CD4-positive, alpha-beta T cell treated with Interleukin-10 for 1 hour (primary cell): ENCODE measurements at regions not wholly inside any gene's neighbourhood (a gene's known extent, or its start where the extent isn't known, plus 50 kb on each side); places are given as distances from the start of the nearest gene placed in this dataset.
"Not testable (repeated sequence)": the region's sequence is repeated elsewhere in the genome, so short reads cannot be mapped to it uniquely, and the experiment has no call there.

Experiments
- DNase-seq: peaks from one replicate; pipeline ENCODE4 v3.0.0-alpha.2; 2020

DNA sequence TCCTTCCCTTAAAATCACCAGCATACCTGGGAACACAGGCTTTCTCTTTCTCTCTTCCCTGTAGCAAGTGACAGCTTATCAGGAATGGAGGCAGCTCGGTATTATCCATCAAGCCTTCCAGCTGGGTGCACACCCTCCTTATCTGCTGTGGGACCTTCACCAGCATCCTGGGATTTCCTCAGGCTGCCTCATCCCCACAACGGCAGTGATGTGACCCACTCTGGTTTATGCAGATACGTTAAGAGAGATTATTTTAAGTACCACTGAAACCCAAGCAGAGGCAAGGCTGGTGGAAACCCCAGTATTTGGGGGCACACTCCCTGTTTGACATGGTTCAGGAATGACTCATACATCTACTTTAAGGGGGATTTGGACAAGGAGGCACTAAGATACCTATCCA lies 192.1 kb downstream of the TM9SF2 start:
- no peak for DNase-seq

- DNase-seq, result no peak
These were observed 191.6 kb downstream of the TM9SF2 start for GRCh38 chr13:99692854-99693253.

GRCh38 chr13:99691552-99691951 lies 190.3 kb downstream of the TM9SF2 start:
- DNase-seq, result no peak

DNA sequence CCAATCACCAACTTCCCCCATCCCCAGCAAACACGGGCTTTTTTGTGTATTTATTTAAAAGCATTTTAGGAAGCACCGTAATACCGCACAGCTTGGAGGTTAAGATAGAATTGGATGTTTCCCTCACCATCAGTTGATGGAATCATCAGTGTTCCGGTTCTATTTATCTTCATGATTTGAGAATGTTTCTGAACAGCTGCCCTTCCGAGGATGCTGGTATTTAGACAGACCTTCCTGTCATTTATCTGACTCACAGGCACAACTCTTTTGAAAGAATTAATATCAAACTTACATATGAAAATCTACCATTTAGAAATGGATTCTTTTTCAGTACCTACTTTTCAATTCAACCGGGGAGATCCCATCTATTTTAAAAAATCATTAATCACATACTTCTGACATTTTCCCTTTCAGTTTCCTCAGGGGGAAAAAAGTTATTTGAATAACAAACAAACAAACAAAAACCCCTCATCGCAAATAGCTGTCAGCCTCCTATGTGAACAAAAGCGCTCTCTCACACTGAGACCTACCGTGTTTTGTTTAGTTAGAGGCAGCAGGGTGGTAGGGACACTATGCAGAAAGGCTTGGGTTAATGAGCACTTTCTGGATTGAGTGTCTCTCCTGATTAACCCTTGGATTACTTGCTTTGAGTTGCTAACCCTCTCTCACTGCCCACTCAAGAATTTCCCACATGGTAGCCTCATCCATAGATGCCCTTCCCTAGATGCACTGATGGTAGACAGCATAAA lies 189.3 kb downstream of the TM9SF2 start:
- no peak for DNase-seq

GRCh38 chr13:99689955-99690354 lies 188.7 kb downstream of the TM9SF2 start:
- DNase-seq, result no peak

GRCh38 chr13:99688776-99689175 lies 187.5 kb downstream of the TM9SF2 start:
- no peak for DNase-seq

DNA sequence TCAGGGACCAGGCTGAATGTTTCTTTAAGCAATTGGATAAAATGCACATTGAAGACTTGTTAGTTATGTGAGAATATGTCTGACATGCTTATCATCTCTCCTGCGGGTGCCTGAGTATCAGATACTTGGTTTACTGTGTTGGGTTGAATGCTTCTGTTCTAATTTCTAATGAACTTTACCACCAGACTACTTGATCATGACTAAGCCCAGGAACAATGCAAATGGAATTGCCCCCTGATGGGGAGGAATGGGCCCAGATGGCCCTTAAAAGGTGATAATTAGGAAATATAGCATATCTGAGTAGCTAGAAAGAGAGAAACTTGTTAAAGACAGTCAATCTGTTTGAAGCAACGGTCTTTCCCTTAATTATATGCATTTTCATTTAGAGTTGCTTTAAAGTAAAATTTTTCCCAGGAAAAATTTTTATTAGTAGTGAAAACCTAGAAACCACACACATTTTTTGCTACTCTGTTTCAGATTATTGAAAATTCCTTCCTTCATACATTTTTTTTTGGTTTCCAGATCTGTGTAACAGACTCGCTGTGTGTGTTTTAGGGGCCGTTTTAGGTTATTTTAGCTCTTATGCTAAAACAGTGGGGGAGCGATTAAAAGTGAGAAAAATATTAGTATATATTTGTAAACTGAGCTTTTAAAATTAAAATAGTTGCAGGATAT lies 186.6 kb downstream of the TM9SF2 start:
- DNase-seq, result no peak

GRCh38 chr13:99686944-99687411 lies 185.7 kb downstream of the TM9SF2 start:
- no peak for DNase-seq

- DNase-seq, result no peak
These were observed 184.9 kb downstream of the TM9SF2 start for GRCh38 chr13:99686157-99686572.

DNA sequence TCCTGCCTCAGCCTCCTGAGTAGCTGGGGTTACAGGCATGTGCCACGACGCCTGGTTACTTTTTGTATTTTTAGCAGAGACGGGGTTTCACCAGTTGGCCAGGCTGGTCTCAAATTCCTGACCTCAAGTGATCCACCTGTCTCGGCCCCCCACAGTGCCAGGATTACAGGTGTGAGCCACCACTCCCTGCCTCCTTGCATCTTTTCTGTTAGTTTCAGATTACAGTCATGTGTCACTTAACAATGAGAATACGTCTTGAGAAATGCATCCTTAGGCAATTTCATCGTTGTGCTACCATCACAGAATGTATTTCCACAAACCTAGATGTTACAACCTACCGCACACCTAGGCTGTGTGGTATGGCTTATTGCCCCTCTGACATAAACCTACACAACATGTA lies 180.4 kb downstream of the TM9SF2 start:
- no peak for DNase-seq

DNA sequence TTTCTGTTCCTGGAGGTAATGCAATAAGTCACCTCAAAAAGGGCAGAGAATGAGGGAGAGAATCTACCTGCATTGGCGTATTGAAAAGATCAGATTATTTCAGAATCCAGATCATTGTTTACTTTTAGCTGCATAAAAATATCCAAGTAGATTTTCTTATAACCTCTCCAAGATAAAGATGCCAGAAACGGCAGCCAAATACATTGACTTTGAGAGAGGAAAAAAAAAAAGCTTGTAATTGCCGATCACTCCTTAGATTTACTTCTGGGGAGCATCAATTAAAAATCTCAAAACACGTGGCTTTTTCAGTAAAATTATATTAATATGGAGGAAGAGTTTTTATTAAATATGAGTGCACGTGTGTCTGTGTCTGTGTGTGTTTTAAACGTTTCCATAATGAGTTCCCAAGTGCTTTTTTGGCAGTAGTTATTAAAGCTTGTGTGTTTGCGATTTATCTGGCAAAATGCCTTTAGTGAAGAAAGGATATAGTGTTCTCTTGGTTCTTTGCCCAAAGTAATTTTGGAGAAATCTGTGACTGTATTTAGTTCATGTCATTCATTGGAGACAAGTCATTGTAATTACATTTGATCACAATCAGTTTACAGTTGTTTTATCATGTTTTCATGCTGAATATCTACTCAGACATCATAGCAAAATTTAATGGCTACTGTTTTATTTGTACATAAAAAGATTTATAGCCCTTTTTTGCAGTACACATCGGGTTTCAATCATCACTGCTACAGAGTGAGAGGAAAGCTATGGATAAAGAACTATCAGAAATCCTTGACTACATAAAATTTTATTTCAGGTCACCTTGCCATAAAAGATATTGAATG lies 176.1 kb downstream of the TM9SF2 start:
- no peak for DNase-seq

DNA sequence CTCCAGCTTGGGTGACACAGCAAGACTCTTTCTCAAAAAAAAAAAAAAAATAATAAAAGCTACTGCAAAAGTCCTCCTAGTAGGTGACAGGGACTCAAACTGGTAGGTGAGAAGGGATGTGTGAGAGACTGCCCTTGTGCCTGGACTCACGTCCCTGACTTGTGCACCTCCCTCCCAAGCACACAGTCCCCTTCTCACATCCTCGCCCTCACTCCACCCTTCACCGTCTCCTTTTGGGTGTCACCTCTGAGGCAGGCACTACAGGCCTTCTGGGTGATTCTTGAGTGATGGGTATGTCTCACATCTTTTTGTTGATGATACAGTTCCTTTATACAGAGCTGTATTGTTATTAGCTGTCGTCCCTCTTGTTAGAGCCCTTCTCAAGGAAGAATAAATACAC lies 170.5 kb downstream of the TM9SF2 start:
- DNase-seq, result no peak

- not testable (repeated sequence) for DNase-seq
These were observed 167.8 kb downstream of the TM9SF2 start for GRCh38 chr13:99669096-99669495.

DNA sequence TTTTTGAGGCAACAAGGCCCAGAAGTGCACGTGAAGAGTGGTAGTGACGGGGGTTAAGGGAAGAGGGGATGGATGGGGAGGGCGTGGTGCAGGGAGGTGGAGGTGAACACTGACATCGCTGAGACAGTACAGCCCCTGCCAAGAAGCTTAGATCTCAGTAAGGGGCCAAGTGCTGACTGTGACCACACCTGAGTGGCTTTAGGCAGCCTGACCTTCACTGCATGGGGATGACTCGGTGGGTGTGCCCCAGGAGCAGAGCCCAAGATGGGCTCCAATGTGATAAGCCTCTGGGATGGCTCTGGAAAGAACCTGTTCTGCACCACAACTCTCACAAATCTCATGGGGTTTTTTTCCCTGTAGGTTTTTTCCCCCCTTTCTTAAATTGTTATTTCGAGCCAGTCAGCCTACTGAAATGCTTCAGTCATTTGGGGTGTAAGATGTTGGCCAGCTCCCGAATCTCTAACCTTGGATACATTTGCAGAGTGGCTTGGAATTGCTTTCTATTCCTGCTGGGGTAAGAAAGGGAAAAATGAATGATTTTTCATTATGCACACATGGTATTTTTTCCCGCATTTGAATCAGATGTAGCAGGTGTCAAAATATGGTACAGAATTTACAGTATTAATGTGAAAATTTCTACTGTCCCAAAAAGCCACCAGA lies 165.0 kb downstream of the TM9SF2 start:
- DNase-seq, result no peak

GRCh38 chr13:99665711-99666110 lies 164.4 kb downstream of the TM9SF2 start:
- DNase-seq, result no peak

GRCh38 chr13:99663908-99664307 lies 162.6 kb downstream of the TM9SF2 start:
- no peak for DNase-seq

DNA sequence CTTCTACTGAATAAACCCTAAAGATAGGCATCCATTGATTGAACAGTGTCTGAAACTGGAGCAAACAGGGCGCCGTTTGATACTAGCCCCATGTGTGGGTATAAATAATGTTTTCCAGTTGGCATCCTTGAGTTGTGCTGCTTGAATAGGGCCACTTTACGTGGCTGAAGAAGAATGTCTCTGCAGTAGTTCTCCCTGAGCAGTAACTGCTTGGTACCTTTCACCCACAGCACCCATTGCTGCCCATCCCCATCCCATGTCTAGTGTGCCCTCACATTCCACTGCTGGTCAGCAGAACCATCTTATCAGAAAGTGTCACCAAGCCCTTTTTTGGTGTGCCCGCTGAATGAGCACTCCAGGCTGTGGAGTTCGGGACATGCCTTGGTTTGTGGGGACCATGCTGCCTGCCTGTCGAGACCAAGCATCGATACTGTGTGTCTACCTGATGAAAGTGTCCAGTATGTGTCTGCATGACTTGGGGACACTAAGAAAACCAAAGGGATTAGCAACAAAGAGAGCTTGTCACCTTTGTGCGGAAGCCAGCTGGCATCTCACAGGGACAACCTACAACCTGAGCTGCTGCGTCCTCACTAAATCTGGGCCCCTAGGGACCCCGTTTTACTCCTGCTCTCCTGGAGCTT lies 162.0 kb downstream of the TM9SF2 start:
- no peak for DNase-seq

- no peak for DNase-seq
These were observed 161.4 kb downstream of the TM9SF2 start for GRCh38 chr13:99662678-99663077.

GRCh38 chr13:99661791-99662190 lies 160.5 kb downstream of the TM9SF2 start:
- DNase-seq, result no peak

DNA sequence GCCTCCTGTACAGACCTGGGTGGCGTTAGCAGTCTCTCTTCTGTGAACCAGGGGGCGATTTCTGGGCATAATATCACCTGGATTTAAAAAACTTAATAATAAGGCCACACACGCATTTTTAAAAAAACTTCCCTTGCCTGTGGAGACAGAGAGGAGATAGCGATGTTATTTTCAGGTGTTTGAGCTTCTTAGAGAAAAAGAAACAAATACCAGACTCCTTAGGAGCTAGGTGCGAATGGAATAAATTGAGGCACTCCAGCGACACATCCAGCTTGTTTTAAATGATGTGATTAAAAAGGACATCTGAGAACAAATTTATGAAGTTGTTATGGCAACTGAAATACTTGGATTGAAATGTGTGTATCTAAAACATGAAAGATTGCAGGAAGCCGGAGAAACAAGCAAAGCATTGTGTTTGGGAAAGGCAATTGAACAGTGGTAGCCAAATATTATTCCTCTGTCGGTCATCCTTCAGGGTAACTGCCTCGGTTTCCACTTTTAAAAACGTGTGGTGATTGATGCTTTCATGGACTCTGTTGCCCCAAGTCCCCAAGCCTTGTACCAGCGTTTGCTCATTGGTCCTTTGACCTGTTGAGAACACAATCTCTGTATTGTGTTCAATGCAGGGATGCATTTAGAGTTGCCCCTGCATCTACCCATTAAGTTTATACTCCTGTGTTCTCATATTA lies 158.7 kb downstream of the TM9SF2 start:
- DNase-seq, result no peak

- no peak for DNase-seq
These were observed 158.0 kb downstream of the TM9SF2 start for GRCh38 chr13:99659226-99659625.
